HG03442 (cell line): ENCODE measurements at regions not wholly inside any gene's neighbourhood (a gene's known extent, or its start where the extent isn't known, plus 50 kb on each side); places are given as distances from the start of the nearest gene placed in this dataset.

Experiments
- ATAC-seq: cut with Tn5 transposase; IDR thresholded peaks from one replicate; pipeline ENCODE4 v1.9.1; 2021; ENCODE audit warnings: mild to moderate bottlenecking, moderate library complexity; ENCODE audit not compliant: unreplicated experiment

- ATAC-seq = no peak
Observed at GRCh38 chr3:10695595-10696285, 120.3 kb upstream of the SLC6A11 start.

- no peak for ATAC-seq
Observed at GRCh38 chr3:10697918-10698317, 118.1 kb upstream of the SLC6A11 start.

GRCh38 chr3:10700821-10701220, 115.2 kb upstream of the SLC6A11 start:
- ATAC-seq = no peak

- ATAC-seq = no peak
Observed at GRCh38 chr3:10702961-10703740, 112.9 kb upstream of the SLC6A11 start.

DNA sequence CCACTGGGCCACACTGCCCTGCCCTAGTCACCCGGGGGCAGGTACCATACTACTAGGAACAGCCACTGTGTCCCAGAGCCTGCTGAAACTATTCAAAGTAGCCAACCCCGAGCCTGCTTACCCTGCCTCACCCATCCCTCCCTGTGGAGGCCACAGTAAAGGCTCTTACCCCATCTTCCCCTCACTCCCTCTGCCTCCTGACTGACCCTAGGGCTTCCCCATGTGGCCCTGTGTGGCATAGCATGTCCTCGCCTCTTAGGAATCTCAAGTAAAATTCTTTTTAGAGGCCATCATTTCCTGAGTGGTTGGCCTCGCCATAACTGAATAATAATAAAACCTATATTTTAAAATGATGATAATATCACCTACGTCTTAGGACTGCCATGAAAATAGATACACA, 112.2 kb upstream of the SLC6A11 start:
- ATAC-seq = no peak

DNA sequence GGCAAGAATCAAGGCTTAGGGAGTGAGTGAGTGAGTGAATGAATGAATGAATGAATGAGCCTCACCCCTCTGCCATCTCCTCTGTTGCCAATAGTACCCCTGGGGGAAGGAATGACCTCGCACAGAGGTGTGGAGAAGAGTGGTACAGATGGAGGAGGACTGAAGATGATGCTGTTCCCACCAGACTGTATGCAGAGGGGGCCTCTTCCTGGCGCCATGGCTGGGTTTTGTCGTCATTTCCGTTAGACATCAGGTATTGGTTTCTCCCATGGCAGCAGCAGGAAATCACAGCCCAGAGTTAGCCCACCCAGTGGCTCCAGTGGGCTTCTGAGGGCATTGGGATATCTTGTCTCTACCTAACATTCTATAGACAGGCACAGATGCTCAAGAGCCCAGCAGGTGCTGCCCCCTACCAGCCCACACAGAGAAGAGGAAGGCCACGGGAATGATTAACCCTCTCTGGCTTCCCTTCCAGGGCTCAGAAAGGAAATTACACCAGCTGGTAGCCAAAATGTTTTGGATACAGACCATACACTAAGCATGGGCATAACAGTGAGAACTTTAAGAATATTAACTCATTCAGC, 109.8 kb upstream of the SLC6A11 start:
- no peak for ATAC-seq

DNA sequence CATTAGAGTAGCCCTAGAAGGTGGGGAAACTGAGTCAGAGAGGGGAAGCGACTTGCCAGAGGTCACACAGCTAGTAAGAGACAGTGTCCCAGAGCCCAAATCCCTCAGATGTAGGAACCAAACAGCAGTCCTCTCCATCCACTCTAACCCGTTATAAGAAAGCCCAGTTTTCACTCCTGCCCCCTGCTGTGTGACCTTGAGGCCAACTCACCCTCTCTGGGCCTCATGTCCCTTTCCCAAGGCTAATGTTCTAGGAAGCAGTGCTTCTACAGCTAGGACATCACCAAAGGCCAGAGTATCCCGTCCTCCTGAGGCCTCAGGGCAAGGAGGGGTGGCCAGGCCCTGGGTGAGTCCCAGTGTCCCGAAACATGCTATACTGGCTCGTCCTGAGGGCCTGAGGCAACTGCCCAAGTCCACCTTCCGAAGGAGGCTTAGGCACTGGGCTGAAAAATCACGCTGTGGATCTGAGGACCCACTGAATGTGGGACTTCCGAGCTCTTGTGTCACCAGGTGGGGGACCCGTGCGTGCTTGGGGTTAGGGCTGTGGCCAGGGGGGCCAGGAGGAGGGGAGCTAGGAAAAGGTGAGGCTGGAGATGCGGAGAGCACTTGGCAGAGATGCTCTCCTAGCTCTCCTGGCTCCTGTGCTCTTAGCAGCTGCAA, 109.2 kb upstream of the SLC6A11 start:
- no peak for ATAC-seq

- no peak for ATAC-seq
Observed at GRCh38 chr3:10707400-10708215, 108.4 kb upstream of the SLC6A11 start.

- no peak for ATAC-seq
Observed at GRCh38 chr3:10708216-10708893, 107.7 kb upstream of the SLC6A11 start.

DNA sequence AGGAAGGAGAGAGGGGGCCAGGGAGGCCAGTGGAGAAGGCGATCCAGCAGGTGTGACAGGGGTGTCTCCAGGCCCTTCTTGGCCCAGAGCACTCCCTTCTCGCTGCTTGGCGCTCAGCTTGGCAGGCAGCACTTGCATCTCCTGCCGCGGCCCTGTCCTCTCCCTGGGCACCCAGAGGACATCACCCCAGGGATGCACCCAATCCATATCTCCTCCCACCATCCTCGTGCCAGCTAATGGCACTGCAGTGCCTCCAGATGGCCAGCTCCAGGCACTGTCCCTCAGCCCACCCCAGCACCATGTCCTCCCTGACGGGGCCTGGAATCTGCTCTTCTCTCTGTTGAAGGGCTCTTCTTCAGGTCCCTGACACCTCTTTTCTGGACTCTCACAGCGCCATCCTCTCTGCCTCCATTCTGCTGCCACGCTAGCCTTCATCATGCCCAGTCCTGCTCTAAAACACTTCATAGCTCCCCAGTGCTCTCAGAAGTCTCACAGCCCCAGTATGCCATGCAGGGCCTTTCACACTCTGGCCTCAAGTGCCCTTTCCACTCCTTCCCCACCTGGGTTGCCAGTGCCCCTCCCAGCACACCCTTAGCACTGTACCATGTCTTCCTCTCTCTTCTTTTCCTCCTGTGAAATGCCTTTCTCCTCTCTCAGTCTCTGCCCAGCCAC, 106.8 kb upstream of the SLC6A11 start:
- no peak for ATAC-seq

DNA sequence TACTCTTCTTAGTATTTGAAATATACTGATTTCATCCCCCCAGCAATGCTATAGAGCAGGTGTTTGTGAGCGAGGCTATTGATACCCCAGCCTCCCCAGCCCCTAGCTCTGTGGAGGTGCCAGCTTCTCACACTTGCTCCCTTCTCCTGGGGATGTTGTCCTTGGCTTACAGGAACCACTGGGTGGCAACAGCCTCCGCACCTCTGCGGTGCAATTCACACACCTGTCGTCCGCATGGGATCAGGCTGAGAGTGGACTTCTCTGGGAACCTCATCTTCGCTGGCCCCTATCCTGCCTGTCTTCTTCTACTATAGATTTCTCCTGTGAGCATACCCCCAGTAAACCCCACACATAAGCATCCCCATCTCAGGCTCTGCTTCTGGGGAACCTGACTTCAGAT, 103.9 kb upstream of the SLC6A11 start:
- no peak for ATAC-seq

DNA sequence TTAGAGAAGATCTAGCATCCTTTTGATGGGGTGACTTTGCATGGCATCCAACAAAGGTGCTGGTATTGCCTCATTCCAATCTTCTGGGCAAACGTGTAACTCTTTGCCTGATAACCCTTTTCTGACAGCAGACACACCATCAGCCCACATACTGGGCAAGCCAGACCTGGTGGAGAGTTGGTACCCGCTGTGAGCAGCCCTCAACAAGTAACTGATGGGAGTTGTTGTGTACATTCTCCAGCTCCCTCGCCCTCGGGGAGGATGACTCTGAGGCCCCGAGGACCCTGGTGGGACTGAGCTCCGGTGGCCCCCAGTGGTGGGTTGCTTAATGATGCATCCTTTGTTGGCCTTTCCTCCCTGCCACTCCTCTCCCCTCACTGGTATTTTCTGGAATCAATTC, 102.4 kb upstream of the SLC6A11 start:
- no peak for ATAC-seq

- ATAC-seq = no peak
Observed at GRCh38 chr3:10715886-10716285, 100.1 kb upstream of the SLC6A11 start.

DNA sequence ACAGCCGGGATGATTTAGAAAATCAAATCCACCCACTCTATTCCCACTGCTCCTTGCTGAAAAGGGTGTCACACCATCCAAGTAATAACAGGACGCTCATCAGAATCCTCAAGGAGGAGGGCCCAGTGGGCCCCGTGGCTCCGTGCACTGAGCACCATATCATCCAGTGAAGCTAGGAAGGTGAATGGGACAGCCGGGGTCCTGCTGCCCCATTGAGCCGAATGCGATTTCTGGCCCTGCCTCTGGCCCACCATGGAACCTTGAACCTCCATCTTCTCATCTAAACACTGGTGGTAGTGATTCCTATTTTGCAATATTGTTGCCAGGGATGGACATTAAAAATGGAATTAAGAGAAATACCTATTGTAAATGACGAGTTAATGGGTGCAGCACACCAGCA, 99.1 kb upstream of the SLC6A11 start:
- no peak for ATAC-seq

DNA sequence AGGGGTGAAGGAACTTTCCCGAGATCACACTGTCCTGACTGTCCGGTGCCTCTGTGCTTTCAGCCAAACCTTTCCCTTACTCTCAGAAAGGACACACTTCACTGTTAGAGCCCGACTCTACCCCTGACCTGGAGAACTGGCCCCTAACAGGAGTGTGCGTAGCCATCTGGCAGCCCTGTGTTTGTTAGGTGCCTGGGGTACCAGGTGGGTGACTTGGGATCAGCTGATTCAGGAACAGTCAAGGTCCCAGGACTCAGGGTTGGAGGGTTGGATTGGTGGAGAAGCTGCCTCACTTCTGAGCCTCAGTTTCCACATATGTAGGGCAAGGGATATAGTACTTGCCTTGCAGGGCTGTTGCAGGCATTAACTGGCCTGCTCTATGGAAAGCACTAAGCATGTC, 98.3 kb upstream of the SLC6A11 start:
- ATAC-seq = no peak

GRCh38 chr3:10721101-10721500, 94.9 kb upstream of the SLC6A11 start:
- ATAC-seq = no peak

GRCh38 chr3:10722911-10723310, 93.1 kb upstream of the SLC6A11 start:
- ATAC-seq = no peak

- ATAC-seq = no peak
Observed at GRCh38 chr3:10723991-10724390, 92.0 kb upstream of the SLC6A11 start.

DNA sequence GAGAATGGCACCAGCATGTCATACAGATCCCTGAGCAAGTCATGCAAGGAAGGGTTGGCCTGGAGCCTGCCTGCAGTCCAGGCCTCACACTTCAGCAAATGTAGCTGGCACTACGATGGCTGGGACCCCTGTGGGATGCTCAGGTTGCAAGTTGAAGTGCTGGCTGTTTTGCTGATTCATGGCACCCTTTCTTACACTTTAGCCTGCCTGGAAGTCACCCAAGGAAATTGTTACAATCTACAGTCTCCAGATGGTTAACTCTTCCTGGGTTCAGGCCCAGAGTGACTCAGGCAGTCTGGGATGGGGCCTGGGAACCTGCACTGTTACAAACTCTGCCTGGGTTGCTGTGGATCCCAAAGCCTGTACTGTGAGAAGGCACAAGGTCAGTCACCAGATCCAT, 91.0 kb upstream of the SLC6A11 start:
- no peak for ATAC-seq

DNA sequence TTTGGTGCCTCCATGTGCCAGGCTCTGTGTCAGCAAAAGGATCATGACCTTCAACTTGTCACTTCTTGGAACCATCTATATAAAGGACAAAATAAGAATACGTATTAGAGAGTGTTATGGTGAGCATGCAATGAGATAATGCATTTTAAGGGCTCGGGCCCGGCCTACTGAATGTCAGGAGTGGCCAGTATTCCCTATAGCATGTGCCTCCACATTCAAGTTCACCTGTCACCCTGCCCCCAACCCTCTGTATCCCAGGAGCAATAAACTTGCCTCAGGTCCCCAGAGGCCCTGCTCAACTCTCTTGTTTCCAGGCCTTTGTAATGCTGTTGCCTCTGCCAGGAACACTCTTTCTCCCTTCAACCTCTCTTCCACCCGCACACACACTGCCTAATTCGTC, 90.2 kb upstream of the SLC6A11 start:
- no peak for ATAC-seq
